NT2/D1 (cell line): ENCODE measurements at regions not wholly inside any gene's neighbourhood (a gene's known extent, or its start where the extent isn't known, plus 50 kb on each side); places are given as distances from the start of the nearest gene placed in this dataset.

ENCODE experiments used
- DNase-seq: peaks from one replicate; pipeline ENCODE4 v3.0.0-alpha.2; 2011; ENCODE audit warnings: low read depth, low spot score
- H3K27me3 ChIP-seq: 2 replicates; pipeline ENCODE4 v1.6.0; 2011; ENCODE audit warnings: mild to moderate bottlenecking; ENCODE audit not compliant: insufficient read length, insufficient read depth
- H3K36me3 ChIP-seq: 2 replicates; pipeline ENCODE4 v1.6.1; 2011; ENCODE audit warnings: mild to moderate bottlenecking, low read length, mixed read lengths; ENCODE audit not compliant: insufficient read depth, insufficient read length
- H3K4me1 ChIP-seq: 2 replicates; pipeline ENCODE4 v1.5.1; 2011; ENCODE audit not compliant: insufficient read depth, insufficient read length
- H3K4me3 ChIP-seq: 2 replicates; pipeline ENCODE4 v1.5.1; 2011; ENCODE audit warnings: low read depth; ENCODE audit not compliant: insufficient read length
- H3K9ac ChIP-seq: 2 replicates; pipeline ENCODE4 v1.6.0; 2011; ENCODE audit warnings: low read depth; ENCODE audit not compliant: insufficient read length
- H3K9me3 ChIP-seq: 2 replicates; pipeline ENCODE4 v1.5.1; 2011; ENCODE audit warnings: mild to moderate bottlenecking, low read length; ENCODE audit not compliant: insufficient read depth
- SUZ12 ChIP-seq: IDR thresholded peaks from 2 replicates; pipeline ENCODE4 v1.6.1; 2011; ENCODE audit not compliant: insufficient read length, insufficient read depth; ENCODE audit errors: extremely low read depth
- YY1 ChIP-seq: IDR thresholded peaks from 2 replicates; pipeline ENCODE4 v1.6.1; 2011; ENCODE audit not compliant: insufficient read length, insufficient read depth
- ZNF274 ChIP-seq: IDR thresholded peaks from 2 replicates; pipeline ENCODE4 v1.6.1; 2011; ENCODE audit warnings: mild to moderate bottlenecking, low read depth, low read length

DNA sequence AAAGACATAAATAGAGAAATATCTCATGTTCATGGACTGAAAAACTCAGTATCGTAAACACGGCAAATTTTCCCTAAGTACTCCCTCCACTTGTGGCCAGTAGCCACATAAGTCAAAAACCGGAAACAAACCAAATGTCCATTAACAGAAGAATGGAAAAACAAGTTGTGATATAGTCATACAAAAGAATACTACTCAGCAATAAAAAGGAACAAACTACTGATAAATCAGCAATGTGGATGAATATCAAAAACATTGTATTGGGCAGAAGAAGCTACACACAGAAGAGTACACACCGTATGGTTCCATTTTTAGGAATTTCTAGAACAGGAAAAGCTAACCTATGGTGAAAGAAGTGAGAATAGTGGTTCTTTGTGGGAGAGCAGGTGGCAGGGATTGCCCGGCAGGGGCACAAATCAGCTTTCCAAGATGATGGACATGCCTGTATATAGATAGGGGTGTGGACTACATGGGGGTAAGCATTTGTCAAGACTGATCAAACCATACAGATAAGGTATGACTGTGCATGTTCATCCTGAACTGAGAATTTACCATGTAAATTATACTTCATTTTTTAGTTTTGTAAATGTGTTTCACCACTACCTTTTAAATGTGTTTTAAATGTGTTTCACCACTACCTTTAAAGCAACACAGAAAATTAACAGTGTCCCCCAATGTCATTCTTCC lies 172.8 kb upstream of the CDH5 start:
- DNase-seq = no peak
- Histone ChIP-seq H3K9me3 (no peaks in the 10 kb centered on the region), H3K36me3 (no peaks in the 10 kb centered on the region), H3K9ac (no peak overlapping the region), H3K4me1 (peaks cover 4% of the 10 kb centered on the region), H3K27me3 (no peaks in the 10 kb centered on the region), H3K4me3 (no peak overlapping the region)
- TF ChIP-seq ZNF274 (no peak), YY1 (no peak), SUZ12 (no peak)

- Histone ChIP-seq H3K9me3 (no peaks in the 10 kb centered on the region), H3K27me3 (no peaks in the 10 kb centered on the region), H3K4me1 (peaks cover 4% of the 10 kb centered on the region), H3K36me3 (no peaks in the 10 kb centered on the region), H3K9ac (no peak overlapping the region), H3K4me3 (no peak overlapping the region)
- TF ChIP-seq ZNF274 (no peak), SUZ12 (no peak), YY1 (no peak)
- no peak for DNase-seq
Observed at GRCh38 chr16:66190411-66190810, 176.1 kb upstream of the CDH5 start.

- Histone ChIP-seq H3K27me3 (no peaks in the 10 kb centered on the region), H3K4me1 (peaks cover 4% of the 10 kb centered on the region), H3K9me3 (no peaks in the 10 kb centered on the region; the same call in 1 of the 2 replicates), H3K4me3 (no peak overlapping the region), H3K36me3 (no peaks in the 10 kb centered on the region), H3K9ac (no peak overlapping the region)
- DNase-seq = no peak
- TF ChIP-seq ZNF274 (no peak), YY1 (no peak), SUZ12 (no peak)
Observed at GRCh38 chr16:66189951-66190350, 176.5 kb upstream of the CDH5 start.

DNA sequence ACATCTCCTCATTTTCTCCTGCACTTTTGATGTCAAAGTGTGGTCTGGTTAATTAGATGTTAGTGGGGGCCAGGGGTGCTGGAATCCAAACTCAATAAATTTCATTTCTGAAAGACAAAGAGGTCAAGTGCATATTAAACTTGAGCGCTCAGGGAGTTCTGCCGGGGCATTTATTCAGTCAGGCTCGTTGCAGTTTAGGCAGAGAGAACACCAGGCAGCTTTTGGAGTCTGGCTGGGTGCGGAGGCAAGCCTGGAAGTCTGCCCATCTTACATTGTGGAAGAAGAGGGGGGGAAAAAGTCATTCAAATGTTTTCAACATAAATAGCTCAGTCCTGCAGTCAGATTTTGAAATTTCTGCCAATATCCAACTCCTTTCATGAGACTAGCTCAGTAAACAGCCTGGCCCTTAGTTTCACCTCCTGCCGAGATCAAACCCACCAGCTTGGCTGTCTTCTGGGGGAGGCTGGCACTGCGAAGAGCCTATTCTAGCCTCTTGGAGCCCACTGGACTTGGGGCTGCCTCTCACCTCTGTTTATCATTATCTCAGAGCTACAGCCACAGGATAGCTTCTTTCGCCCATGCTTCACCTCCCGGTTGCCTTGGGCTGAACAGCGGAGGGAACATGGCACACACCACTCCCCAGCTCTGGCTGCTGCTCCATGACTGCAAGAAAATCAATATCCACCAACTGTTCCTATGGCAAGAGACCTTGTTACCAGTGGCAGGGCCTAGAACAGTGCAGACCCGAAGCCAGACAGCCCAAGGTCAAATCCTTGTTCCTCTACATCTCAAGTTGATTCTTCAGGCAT lies 177.4 kb upstream of the CDH5 start:
- H3K4me1 ChIP-seq = peaks cover 4% of the 10 kb centered on the region
- no peaks in the 10 kb centered on the region; the same call in 1 of the 2 replicates for H3K9me3 ChIP-seq
- DNase-seq = no peak
- no peak for TF ChIP-seq SUZ12
- TF ChIP-seq YY1 = no peak
- no peak for TF ChIP-seq ZNF274
- no peaks in the 10 kb centered on the region for H3K27me3 ChIP-seq
- H3K4me3 ChIP-seq = no peak overlapping the region
- H3K9ac ChIP-seq = no peak overlapping the region
- H3K36me3 ChIP-seq = no peaks in the 10 kb centered on the region

DNA sequence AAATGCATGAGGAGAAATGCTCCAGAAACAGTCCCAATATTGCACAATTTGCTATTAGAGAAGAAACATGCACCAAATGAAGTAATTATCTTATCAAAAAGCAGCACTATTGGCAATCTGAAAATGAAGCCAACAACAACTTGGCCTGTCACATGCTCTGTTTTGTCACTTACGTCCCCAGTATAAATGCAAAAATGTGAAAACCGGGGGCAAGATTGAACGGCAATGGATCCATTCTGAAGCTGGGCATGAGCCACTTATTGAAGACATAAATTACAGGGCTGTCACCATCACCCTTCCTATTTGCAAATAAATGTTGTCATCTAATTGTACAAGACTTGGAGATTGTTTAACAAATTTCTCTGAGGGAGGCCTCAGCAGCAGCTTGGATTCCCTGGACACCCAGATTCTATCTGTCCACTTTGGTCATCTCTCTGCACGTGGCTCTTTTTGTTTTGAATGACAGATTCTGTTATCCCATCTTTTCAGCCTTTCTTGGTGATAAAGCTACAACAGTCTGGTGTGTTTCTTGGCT lies 180.2 kb upstream of the CDH5 start:
- TF ChIP-seq ZNF274 (no peak), SUZ12 (no peak), YY1 (no peak)
- no peaks in the 10 kb centered on the region for H3K36me3 ChIP-seq
- peaks cover 4% of the 10 kb centered on the region for H3K4me1 ChIP-seq
- H3K9me3 ChIP-seq = no peaks in the 10 kb centered on the region; the same call in 1 of the 2 replicates
- H3K9ac ChIP-seq = no peak overlapping the region
- H3K27me3 ChIP-seq = no peaks in the 10 kb centered on the region
- no peak overlapping the region for H3K4me3 ChIP-seq
- DNase-seq = no peak

- Histone ChIP-seq H3K4me3 (no peak overlapping the region), H3K27me3 (no peaks in the 10 kb centered on the region), H3K9me3 (peaks cover 3% of the 10 kb centered on the region), H3K36me3 (no peaks in the 10 kb centered on the region), H3K9ac (no peak overlapping the region), H3K4me1 (no peaks in the 10 kb centered on the region)
- DNase-seq = no peak
- TF ChIP-seq YY1 (no peak), SUZ12 (no peak), ZNF274 (no peak)
Observed at GRCh38 chr16:66182592-66182991, 183.9 kb upstream of the CDH5 start.

DNA sequence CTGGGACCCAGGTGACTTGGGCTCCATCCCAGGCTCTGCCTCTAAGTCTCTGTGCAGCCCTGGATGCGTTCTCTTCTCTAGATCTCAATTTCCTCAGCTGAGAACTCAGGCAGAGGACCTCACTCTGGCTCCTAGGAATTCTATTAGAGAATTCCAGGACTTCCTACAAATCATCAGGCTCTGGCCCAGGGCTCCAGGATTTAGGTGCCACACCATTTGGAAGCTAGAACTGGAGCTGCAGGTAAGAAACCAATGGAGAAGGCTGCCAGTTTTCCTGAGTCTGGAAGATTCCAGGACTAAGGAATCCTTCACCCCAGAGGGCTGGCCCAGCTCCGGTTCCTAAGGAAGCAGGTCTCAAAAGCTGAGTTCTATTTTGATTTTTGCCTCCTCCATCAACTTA lies 189.8 kb upstream of the CDH5 start:
- Histone ChIP-seq H3K36me3 (no peaks in the 10 kb centered on the region), H3K4me1 (no peaks in the 10 kb centered on the region), H3K9ac (no peak overlapping the region), H3K4me3 (no peak overlapping the region), H3K9me3 (peaks cover 7% of the 10 kb centered on the region; the same call in 1 of the 2 replicates), H3K27me3 (no peaks in the 10 kb centered on the region)
- TF ChIP-seq YY1 (no peak), ZNF274 (no peak), SUZ12 (no peak)
- DNase-seq = no peak
